ENCODE measurements at regions not wholly inside any gene's neighbourhood (a gene's known extent, or its start where the extent isn't known, plus 50 kb on each side); places are given as distances from the start of the nearest gene placed in this dataset.

Small RNA genes lying in the stretch of these regions (small RNA-seq; reads per million reads assigned to genes)
- gene MCRIP2P2 = 0 reads per million in 6 experiments
- 0 reads per million in 6 experiments for gene RF00019
- 0 reads per million in 6 experiments for gene RNU7-183P
